ENCODE measurements at regions not wholly inside any gene's neighbourhood (a gene's known extent, or its start where the extent isn't known, plus 50 kb on each side); places are given as distances from the start of the nearest gene placed in this dataset.

DNA sequence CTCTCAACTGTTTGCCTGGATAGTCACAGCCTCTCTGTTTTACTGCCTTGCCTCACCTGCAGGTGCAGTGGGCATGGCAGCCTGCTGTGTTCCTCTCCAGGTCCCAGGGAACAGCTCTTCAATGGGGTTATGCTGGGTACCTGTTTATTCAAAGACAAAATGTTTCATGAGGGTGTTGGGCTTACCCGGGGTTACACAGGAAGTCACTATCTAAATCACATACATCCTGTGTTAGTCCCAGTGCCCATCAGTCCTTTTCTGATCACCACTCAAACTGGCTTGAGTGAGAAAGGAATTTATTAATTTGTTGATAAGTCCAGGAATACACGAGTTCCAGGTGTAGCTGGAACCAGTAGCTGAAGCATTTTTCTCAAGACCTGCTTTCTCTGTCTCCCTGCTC, 1503.6 kb upstream of the TMEM132C start (continued):
- TF ChIP-seq ZNF462 (CRISPR knock-in tag; IDR thresholded peaks at IDR 0.05), result no peak
- TF ChIP-seq POLR2AphosphoS5 (IDR thresholded peaks at IDR 0.05; ENCODE audit: low read depth), result no peak
- TF ChIP-seq ZNF114 (CRISPR knock-in tag; IDR thresholded peaks at IDR 0.05), result no peak

DNA sequence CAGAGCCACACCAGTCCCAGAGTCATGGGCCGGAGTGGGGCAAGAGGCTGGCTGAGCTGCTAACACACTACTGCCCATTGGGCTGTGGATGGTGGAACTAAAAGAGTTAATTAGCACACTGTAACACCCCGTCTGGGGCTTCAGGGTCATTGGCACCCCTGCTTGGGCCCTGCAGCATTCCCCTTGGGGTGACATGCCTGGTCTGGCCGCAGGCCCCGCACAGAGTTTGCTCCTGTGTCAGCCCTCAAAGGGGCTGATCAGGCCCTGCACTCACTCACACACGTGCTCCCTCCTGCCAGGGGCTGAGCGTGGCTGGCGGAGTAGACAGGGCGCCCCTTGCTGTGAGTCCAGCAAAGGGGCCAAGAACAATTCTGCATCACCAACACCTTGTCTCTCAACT, 1499.6 kb upstream of the TMEM132C start:
- no peak overlapping the region for H2AFZ ChIP-seq
- H3K4me1 Mint-ChIP-seq, result no peaks in the 10 kb centered on the region
- H3K4me3 Mint-ChIP-seq, result no peak overlapping the region
- TF ChIP-seq, protein P1, sequence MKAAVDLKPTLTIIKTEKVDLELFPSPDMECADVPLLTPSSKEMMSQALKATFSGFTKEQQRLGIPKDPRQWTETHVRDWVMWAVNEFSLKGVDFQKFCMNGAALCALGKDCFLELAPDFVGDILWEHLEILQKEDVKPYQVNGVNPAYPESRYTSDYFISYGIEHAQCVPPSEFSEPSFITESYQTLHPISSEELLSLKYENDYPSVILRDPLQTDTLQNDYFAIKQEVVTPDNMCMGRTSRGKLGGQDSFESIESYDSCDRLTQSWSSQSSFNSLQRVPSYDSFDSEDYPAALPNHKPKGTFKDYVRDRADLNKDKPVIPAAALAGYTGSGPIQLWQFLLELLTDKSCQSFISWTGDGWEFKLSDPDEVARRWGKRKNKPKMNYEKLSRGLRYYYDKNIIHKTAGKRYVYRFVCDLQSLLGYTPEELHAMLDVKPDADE (IDR thresholded peaks at IDR 0.05), result no peak
- TF ChIP-seq CREB1 (CRISPR knock-in tag; IDR thresholded peaks at IDR 0.05; ENCODE audit: low read depth), result no peak
- TF ChIP-seq REST (IDR thresholded peaks at IDR 0.05; ENCODE audit: unreplicated experiment), result no peak
- TF ChIP-seq NANOG (IDR thresholded peaks at IDR 0.05; ENCODE audit: borderline replicate concordance), result no peak
- TF ChIP-seq, protein P2, sequence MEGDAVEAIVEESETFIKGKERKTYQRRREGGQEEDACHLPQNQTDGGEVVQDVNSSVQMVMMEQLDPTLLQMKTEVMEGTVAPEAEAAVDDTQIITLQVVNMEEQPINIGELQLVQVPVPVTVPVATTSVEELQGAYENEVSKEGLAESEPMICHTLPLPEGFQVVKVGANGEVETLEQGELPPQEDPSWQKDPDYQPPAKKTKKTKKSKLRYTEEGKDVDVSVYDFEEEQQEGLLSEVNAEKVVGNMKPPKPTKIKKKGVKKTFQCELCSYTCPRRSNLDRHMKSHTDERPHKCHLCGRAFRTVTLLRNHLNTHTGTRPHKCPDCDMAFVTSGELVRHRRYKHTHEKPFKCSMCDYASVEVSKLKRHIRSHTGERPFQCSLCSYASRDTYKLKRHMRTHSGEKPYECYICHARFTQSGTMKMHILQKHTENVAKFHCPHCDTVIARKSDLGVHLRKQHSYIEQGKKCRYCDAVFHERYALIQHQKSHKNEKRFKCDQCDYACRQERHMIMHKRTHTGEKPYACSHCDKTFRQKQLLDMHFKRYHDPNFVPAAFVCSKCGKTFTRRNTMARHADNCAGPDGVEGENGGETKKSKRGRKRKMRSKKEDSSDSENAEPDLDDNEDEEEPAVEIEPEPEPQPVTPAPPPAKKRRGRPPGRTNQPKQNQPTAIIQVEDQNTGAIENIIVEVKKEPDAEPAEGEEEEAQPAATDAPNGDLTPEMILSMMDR (conservative IDR thresholded peaks at IDR 0.05; ENCODE audit: low read depth in 2 of 2), result no peak
- TF ChIP-seq JUNB (IDR thresholded peaks at IDR 0.05; ENCODE audit: unreplicated experiment), result no peak
- TF ChIP-seq EZH2phosphoT487 (IDR thresholded peaks at IDR 0.05; ENCODE audit: unreplicated experiment), result no peak
- TF ChIP-seq ZNF331 (CRISPR knock-in tag; IDR thresholded peaks at IDR 0.05; ENCODE audit: low read depth), result no peak
- TF ChIP-seq ZNF114 (CRISPR knock-in tag; IDR thresholded peaks at IDR 0.05), result no peak
- no peak for TF ChIP-seq STAT1 (IDR thresholded peaks at IDR 0.05; ENCODE audit: unreplicated experiment)

More for the DNA sequence above, 1499.6 kb upstream of the TMEM132C start:
- no peaks in the 10 kb centered on the region for H3K79me2 ChIP-seq (replicated peaks; ENCODE audit: insufficient read depth)
- Mint-ChIP-seq H3K27me3 (ENCODE audit: insufficient read depth, low read depth, poor library complexity) (peaks cover 2% of the 10 kb centered on the region), H3K36me3 (ENCODE audit: low read depth) (peaks cover 34% of the 10 kb centered on the region), H3K9me3 (peaks cover 94% of the 10 kb centered on the region), H3K27ac (no peak overlapping the region)
- no peaks in the 10 kb centered on the region for H4K20me1 ChIP-seq (replicated peaks; ENCODE audit: insufficient read depth)
- H3F3A ChIP-seq (replicated peaks; ENCODE audit: low read depth), result no peaks in the 10 kb centered on the region
- peaks cover 7% of the 10 kb centered on the region for H3K36me3 ChIP-seq (ENCODE audit: insufficient read depth)
- no peaks in the 10 kb centered on the region for H3K9me2 ChIP-seq (ENCODE audit: insufficient read depth)
- DNase-seq (ENCODE audit: low spot score) (no peak), ATAC-seq (no peak)
- H3K4me1 ChIP-seq (ENCODE audit: insufficient read depth), result no peaks in the 10 kb centered on the region
- no peak overlapping the region for H3K4me3 ChIP-seq
- H3K4me2 ChIP-seq, result no peak overlapping the region
- H3K27ac ChIP-seq (ENCODE audit: low read depth), result no peak overlapping the region
- no peaks in the 10 kb centered on the region for H3K27me3 ChIP-seq (ENCODE audit: insufficient read depth)
